ENCODE measurements at regions not wholly inside any gene's neighbourhood (a gene's known extent, or its start where the extent isn't known, plus 50 kb on each side); places are given as distances from the start of the nearest gene placed in this dataset.
"Not testable (repeated sequence)": the region's sequence is repeated elsewhere in the genome, so short reads cannot be mapped to it uniquely, and the experiment has no call there.

- Mint-ChIP-seq H3K36me3 (no peaks in the 10 kb centered on the region), H3K27me3 (no peaks in the 10 kb centered on the region), H3K27ac (no peak overlapping the region), H3K4me1 (no peaks in the 10 kb centered on the region), H3K4me3 (no peak overlapping the region), H3K9me3 (peaks cover 4% of the 10 kb centered on the region)
- no peak for DNase-seq
- CTCF ChIA-PET = no interaction called here
Observed at GRCh38 chr10:36766415-36766810, 359.0 kb upstream of the ANKRD30A start.

DNA sequence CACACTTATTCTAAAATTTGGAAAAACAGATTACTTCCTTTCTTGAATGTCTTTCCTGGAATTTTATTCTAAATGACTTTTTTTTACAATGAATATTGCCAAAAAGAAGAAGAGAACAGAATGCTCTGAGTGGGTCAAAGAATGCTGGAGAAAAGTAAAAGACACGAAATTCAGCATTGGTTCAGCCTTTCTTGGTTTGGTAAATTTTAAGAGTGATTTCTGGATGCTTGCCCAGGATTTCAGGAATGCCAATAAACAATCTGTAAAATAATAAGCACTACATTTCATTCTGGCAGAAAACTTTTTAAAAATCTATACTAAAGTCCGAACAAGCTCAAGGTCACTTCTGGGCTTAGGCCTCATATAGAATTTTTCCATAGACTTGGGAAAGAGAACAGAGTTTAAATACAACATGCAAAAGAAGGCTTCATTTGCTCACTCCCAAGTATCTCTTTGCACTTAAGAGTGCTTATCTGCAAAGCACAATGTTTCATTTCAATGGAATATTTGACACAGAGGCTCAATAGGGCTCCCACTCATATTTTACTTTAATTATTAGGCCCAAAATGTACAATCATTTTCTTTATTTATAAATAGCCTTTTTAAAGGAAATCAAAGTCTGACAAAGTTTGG lies 359.5 kb upstream of the ANKRD30A start:
- peaks cover 4% of the 10 kb centered on the region for H3K9me3 Mint-ChIP-seq

DNA sequence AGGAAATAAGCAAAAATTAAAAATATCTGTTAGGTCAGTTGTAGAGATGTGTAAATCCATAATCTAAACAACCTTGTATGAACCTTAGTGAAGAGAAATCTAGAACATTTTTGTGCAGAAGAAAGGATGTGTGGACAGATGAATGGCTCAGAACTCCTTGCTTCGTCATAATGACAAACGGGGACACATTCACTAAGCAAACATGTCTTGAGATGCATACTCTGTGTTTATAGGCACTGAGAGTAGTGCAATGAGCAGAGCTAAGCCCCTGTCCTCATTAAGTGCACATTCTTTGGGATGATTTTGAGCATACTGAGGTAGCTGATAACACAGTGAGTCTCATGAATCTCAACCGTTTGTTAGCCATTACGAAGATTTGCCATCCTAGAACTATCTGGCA lies 360.6 kb upstream of the ANKRD30A start:
- Mint-ChIP-seq H3K36me3 (no peaks in the 10 kb centered on the region), H3K27me3 (no peaks in the 10 kb centered on the region), H3K4me3 (no peak overlapping the region), H3K9me3 (peaks cover 4% of the 10 kb centered on the region), H3K4me1 (no peaks in the 10 kb centered on the region), H3K27ac (no peak overlapping the region)
- CTCF ChIA-PET = no interaction called here
- DNase-seq = no peak

More for the DNA sequence above, 359.5 kb upstream of the ANKRD30A start:
- Mint-ChIP-seq H3K4me3 (no peak overlapping the region), H3K27ac (no peak overlapping the region), H3K4me1 (no peaks in the 10 kb centered on the region), H3K27me3 (no peaks in the 10 kb centered on the region), H3K36me3 (no peaks in the 10 kb centered on the region)
- CTCF ChIA-PET = no interaction called here
- DNase-seq = no peak

GRCh38 chr10:36761121-36761520 lies 364.3 kb upstream of the ANKRD30A start:
- peaks cover under 1% of the 10 kb centered on the region for H3K9me3 Mint-ChIP-seq

DNA sequence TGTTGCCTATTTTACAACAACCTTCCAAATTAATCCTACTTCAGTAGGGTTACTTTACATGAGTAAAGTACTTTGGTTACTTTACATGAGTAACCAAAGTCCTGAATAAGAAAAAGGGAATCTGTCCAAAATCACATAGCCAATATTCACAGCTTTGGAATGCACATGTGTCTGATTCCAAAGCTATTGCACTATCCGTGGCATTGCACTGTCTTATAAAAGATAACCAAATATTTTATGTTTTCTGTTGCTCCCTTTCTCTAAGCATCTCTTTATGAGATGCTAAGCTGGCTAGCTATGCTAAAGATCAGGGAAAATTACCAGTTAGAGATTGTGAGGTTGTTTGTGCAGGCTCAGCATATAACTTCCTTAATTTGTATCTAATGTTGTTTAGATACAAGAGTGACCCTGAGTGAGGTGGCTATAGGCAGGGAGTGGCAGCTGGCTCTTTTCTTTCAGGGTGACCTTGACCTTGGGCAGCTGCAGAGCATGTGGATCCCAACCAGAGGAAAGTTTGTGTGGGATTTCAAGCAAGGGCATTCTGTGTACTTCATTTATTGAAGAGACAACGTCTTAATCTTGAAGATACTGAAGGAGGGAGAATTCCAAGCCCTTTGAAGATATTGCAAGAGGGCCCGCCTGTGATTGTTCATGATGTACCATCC lies 366.1 kb upstream of the ANKRD30A start:
- Mint-ChIP-seq H3K4me3 (no peak overlapping the region), H3K9me3 (peaks cover 2% of the 10 kb centered on the region), H3K27me3 (no peaks in the 10 kb centered on the region), H3K27ac (no peak overlapping the region), H3K4me1 (no peaks in the 10 kb centered on the region), H3K36me3 (no peaks in the 10 kb centered on the region)
- CTCF ChIA-PET = interaction anchor here (0.5 kb wide), 1 partner anchor 661 kb away, joined by 3 read pairs; no protein-coding TSS in a partner anchor
- DNase-seq = no peak

More at GRCh38 chr10:36761121-36761520, 364.3 kb upstream of the ANKRD30A start:
- Mint-ChIP-seq H3K27ac (no peak overlapping the region), H3K4me3 (no peak overlapping the region), H3K36me3 (no peaks in the 10 kb centered on the region), H3K4me1 (no peaks in the 10 kb centered on the region), H3K27me3 (no peaks in the 10 kb centered on the region)
- no peak for DNase-seq
- CTCF ChIA-PET = no interaction called here

- Mint-ChIP-seq H3K36me3 (no peaks in the 10 kb centered on the region), H3K27ac (no peak overlapping the region), H3K9me3 (peaks cover 9% of the 10 kb centered on the region), H3K27me3 (no peaks in the 10 kb centered on the region), H3K4me1 (no peaks in the 10 kb centered on the region), H3K4me3 (no peak overlapping the region)
- CTCF ChIA-PET = no interaction called here
- DNase-seq = no peak
Observed at GRCh38 chr10:36748128-36748871, 377.1 kb upstream of the ANKRD30A start.

- CTCF ChIA-PET = no interaction called here
- H3K36me3 Mint-ChIP-seq = no peaks in the 10 kb centered on the region
- H3K27ac Mint-ChIP-seq = no peak overlapping the region
- no peak overlapping the region for H3K4me3 Mint-ChIP-seq
- no peak for DNase-seq
- H3K4me1 Mint-ChIP-seq = no peaks in the 10 kb centered on the region
- peaks cover 9% of the 10 kb centered on the region for H3K9me3 Mint-ChIP-seq
- no peaks in the 10 kb centered on the region for H3K27me3 Mint-ChIP-seq
Observed at GRCh38 chr10:36739884-36740445, 385.4 kb upstream of the ANKRD30A start.

- Mint-ChIP-seq H3K4me1 (no peaks in the 10 kb centered on the region), H3K27ac (no peak overlapping the region), H3K36me3 (no peaks in the 10 kb centered on the region), H3K4me3 (no peak overlapping the region), H3K9me3 (peaks cover 9% of the 10 kb centered on the region), H3K27me3 (no peaks in the 10 kb centered on the region)
- DNase-seq = no peak
- CTCF ChIA-PET = no interaction called here
Observed at GRCh38 chr10:36738738-36739431, 386.5 kb upstream of the ANKRD30A start.

- Mint-ChIP-seq H3K4me3 (no peak overlapping the region), H3K9me3 (peaks cover 19% of the 10 kb centered on the region), H3K4me1 (no peaks in the 10 kb centered on the region), H3K27ac (no peak overlapping the region), H3K27me3 (no peaks in the 10 kb centered on the region), H3K36me3 (no peaks in the 10 kb centered on the region)
- no peak for DNase-seq
- CTCF ChIA-PET = no interaction called here
Observed at GRCh38 chr10:36736311-36736710, 389.1 kb upstream of the ANKRD30A start.

DNA sequence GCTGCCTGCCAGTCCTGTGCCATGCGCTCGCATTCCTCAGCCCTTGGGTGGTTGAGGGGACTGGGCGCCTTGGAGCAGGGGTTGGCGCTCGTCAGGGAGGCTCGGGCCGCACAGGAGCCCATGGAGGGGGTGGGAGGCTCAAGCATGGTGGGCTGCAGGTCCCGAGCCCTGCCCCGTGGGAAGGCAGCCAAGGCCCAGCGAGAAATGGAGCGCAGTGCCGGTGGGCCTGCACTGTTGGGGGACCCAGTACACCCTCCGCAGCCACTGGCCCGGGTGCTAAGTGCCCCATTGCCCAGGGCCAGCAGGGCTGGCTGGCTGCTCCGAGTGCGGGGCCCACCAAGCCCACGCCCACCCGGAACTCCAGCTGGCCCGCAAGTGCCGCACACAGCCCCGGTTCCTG lies 390.8 kb upstream of the ANKRD30A start:
- CTCF ChIA-PET, H3K36me3 Mint-ChIP-seq, H3K4me1 Mint-ChIP-seq, DNase-seq, H3K27ac Mint-ChIP-seq, H3K27me3 Mint-ChIP-seq, H3K4me3 Mint-ChIP-seq: not testable (repeated sequence)
- peaks cover 17% of the 10 kb centered on the region for H3K9me3 Mint-ChIP-seq

DNA sequence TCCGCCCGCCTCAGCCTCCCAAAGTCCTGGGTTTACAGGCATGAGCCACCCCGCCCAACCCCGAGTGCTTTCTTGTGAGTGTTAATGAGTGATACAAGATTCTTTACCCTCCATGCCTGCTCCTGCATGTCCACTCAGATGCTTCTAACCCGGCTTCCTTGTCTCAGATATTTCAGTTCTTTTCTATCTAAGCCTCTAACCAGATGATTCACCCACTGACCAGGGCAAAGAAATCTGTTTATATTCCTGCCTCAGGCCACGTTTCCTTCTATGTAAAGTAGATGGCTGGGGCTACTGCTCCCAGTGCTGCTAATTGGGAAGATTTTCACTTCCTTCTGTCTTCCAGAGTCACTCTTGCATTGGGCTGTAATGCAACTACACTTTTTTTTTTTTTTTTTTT lies 395.1 kb upstream of the ANKRD30A start:
- no peaks in the 10 kb centered on the region for H3K27me3 Mint-ChIP-seq
- CTCF ChIA-PET = no interaction called here
- H3K36me3 Mint-ChIP-seq = no peaks in the 10 kb centered on the region
- no peaks in the 10 kb centered on the region for H3K4me1 Mint-ChIP-seq
- no peak overlapping the region for H3K4me3 Mint-ChIP-seq
- peaks cover 14% of the 10 kb centered on the region for H3K9me3 Mint-ChIP-seq
- no peak overlapping the region for H3K27ac Mint-ChIP-seq
- no peak for DNase-seq

- Mint-ChIP-seq H3K4me3 (no peak overlapping the region), H3K4me1 (no peaks in the 10 kb centered on the region), H3K9me3 (peaks cover 14% of the 10 kb centered on the region), H3K36me3 (no peaks in the 10 kb centered on the region), H3K27ac (no peak overlapping the region), H3K27me3 (no peaks in the 10 kb centered on the region)
- CTCF ChIA-PET = no interaction called here
- no peak for DNase-seq
Observed at GRCh38 chr10:36728626-36729025, 396.8 kb upstream of the ANKRD30A start.

DNA sequence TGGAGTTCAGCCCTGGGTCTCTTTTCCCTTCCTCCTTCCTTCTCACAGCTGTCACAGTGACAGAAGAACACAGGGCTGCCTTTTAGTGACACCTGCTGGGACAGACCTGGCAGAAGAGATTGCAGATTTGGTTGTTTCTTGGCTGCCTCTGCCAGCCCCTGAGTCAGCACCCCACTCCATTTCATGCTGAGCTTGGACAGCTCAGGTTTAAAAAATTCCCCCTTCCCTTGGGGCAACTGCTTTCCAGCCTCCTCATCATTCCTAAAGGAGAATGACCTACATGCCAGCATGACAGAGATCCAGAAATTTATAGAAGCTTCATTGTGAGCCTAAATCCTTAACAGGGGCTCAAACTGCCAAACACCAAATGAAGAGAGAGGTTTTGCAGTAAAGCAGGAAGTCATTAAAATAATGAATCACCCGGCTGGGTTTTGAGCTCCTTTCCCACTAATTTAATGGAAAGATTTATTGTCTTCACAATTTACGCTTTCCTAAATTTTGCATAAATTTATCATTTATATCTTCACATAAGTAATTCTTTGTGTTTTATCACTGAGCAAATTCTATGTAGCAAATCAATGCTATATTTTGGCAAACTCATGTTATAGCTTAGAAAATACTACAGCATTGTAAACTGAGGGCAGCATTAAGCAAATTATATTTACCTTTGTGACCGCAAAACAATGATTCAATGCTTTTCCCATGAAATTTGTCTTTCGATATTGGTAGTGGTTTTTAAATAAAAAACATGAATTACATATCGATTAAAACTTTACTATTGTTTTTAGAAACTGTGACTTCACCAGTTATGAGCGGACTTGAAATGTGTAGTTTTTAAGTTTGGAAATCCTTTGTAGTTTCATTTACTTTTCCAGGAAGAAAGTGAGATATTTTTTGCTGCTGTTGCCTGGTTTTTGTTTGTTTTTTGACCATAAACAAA lies 399.5 kb upstream of the ANKRD30A start:
- no peak overlapping the region for H3K4me3 Mint-ChIP-seq
- peaks cover 8% of the 10 kb centered on the region for H3K9me3 Mint-ChIP-seq
- H3K27ac Mint-ChIP-seq = no peak overlapping the region
- no peaks in the 10 kb centered on the region for H3K36me3 Mint-ChIP-seq
- H3K27me3 Mint-ChIP-seq = no peaks in the 10 kb centered on the region
- no peaks in the 10 kb centered on the region for H3K4me1 Mint-ChIP-seq
- CTCF ChIA-PET = no interaction called here
- DNase-seq = no peak

Measured in activated naive CD4-positive, alpha-beta T cell treated with anti-CD3 and anti-CD28 coated beads, Interleukin-2, amount 10 ng/mL, durations not matched to agents 7 days and 5 days (primary cell).